HG03196 (cell line): ENCODE measurements at regions not wholly inside any gene's neighbourhood (a gene's known extent, or its start where the extent isn't known, plus 50 kb on each side); places are given as distances from the start of the nearest gene placed in this dataset.
"Not testable (repeated sequence)": the region's sequence is repeated elsewhere in the genome, so short reads cannot be mapped to it uniquely, and the experiment has no call there.

Experiments used
- ATAC-seq: cut with Tn5 transposase; IDR thresholded peaks from one replicate; pipeline ENCODE4 v1.9.1; 2021; ENCODE audit not compliant: unreplicated experiment

DNA sequence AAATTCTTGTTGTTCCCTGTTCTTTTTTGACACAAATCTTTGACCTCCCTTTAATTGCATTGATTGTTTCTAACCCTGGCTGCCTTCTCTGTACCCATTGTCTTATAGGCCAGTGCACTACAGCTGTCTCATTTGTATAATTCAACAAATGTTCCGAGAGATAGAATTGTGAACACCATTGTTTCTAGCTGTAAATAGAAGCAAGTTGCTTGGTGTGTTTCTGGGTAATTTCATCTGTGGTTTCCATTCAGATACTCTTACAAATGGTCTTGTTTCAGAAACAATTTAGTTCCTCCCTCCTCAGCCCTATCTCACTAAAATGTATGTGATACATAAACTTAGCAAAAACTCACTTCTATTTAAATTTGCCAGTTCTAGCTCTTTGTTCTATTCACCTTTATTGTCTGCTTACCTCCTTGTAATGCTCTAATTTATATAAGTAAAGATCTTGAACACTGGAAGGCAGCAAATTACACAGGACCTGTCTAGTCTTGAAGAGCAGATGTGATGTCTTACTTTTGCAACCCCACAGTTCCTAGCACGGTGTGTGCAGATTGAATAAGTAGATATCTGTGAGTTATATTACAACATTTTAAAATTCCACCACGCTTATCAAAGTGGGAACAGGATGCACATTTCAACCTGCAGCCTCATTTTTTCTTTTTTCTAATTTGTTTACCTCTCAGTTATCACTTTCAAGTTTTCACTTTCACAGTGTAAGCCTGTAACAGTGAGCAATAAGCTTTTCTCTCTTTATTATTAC lies 515.6 kb upstream of the ZP4 start:
- ATAC-seq: no peak

DNA sequence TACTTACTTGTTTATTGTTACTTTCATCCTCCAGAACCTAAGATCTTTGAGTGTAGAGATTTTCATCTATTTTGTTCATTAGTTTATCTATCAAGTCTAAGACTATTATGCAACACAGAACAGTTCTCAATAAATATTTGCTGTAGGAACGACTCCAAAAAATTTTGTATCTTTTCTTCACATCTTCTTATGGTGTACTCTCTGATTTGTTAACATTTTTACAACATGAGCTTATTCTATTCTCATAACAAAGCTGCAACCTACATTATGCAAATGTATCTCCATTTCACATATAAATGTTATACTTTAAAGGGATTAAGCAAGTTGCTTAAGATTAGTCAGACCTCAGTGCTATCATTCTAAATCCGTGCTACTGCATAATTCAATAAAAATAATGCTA lies 514.2 kb upstream of the ZP4 start:
- ATAC-seq: no peak

DNA sequence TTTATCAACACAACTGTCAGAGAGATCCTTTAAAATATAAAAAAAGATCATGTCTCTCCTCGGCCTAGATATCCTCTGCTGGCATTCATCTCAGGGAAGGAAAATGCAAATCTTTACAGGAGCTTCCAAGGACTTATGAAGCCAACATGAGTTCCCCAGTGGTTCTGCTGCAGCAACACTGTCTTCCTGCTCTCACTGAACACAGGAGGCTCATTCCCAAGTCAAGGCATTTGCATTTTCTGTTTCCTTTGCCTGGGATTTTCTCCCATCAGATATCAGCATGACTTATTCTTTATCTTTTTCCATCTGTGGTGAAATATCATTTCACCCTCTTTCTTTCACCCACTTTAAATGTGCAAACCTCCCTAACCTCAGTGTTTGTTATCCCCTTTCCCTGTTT lies 513.8 kb upstream of the ZP4 start:
- no peak for ATAC-seq

DNA sequence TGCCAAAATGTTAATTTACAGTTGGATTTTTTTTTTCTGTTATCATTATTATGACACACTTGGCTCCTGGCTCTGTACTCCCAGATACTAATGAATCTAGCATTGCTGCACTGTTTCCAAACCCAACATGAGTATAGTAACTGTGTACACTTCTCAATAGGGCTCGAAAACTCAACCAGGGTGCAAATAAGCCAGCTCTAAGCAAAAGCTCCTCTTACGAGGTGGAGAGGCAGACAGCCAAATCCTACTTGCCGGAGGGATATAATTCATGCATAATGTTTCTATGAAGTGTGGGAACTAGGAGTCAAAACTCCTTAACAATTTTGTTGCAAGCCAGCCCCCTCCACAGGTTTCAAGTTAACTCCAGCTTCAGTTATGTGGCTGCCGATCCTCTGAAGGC lies 510.4 kb upstream of the ZP4 start:
- no peak for ATAC-seq

DNA sequence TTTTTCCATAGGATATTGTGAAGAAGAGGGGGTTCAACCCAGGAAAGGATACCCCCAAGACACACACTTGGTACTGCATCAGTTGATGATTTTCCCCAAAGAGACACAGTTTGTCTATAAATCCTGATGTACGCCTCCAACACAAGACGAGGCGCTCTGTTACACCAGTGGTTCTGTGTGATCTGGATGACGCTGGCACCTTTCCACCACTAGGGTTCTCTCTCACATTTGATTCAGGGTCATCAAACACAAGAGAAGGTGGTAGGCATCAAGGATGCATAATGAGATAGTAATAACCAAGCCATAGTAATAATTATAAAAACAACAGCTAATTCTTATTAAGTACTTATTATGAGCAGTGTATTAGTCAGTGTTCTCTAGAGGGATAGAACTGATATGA lies 508.8 kb upstream of the ZP4 start:
- no peak for ATAC-seq

DNA sequence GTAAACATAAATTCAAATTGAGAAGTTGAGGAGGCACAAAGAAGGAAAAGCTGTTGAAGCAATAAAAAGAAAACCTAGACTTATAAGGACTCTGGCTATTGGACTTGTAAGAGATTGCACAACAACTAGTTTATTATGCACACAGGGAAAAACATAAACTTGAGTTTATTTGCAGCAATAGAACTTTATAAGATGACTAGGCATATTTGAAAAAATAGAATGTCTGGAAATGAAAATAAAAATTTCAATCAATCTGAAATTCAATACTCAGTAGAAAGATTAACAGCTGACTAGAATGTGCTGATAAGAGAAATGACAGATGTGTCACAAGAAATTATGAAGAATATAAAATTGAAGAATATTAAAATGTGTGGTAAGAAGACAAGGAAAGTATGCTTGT lies 505.4 kb upstream of the ZP4 start:
- no peak for ATAC-seq

DNA sequence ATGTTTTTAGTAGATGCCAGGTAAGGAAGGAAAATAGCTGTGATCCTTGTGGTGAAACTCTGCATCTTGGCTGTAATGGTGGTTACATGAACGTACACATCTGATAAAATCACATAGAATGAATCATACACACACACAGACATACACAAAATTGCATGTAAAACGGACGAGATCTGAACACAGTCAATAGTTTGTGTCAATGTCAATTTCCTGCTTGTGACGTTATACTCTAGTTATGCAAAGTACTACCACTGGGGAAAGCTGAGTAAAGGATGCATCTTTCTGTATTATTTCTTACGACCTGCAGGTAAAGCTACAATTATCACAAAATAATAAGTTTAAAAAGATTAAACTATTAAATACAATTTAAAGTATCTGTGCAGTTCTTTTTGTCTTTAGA lies 493.7 kb upstream of the ZP4 start:
- ATAC-seq: no peak

DNA sequence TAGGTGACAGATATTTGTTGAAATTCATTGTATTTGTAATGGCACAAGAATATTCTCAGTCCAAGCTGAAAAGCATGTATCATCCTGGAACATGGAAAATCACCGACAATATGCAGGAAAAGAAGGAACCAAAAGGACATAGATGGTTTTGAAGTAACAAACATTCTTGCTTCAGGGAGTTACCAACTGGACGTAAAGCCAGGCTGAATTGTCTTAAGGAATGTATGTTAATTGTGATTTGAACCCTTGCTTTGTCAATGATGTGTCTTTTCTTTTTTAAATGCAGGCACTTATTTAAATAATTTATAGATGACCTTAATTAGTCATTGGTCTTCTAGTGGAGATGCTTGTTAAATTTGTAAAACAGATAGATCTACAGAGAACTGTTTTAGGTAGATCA lies 489.4 kb upstream of the ZP4 start:
- no peak for ATAC-seq

DNA sequence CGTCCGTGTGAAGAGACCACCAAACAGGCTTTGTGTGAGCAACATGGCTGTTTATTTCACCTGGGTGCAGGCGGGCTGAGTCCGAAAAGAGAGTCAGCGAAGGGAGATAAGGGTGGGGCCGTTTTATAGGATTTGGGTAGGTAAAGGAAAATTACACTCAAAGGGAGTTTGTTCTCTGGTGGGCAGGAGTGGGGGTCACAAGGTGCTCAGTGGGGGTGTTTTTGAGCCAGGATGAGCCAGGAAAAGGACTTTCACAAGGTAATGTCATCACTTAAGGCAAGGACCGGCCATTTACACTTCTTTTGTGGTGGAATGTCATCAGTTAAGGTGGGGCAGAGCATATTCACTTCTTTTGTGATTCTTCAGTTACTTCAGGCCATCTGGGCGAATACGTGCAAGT lies 488.7 kb upstream of the ZP4 start:
- not testable (repeated sequence) for ATAC-seq

DNA sequence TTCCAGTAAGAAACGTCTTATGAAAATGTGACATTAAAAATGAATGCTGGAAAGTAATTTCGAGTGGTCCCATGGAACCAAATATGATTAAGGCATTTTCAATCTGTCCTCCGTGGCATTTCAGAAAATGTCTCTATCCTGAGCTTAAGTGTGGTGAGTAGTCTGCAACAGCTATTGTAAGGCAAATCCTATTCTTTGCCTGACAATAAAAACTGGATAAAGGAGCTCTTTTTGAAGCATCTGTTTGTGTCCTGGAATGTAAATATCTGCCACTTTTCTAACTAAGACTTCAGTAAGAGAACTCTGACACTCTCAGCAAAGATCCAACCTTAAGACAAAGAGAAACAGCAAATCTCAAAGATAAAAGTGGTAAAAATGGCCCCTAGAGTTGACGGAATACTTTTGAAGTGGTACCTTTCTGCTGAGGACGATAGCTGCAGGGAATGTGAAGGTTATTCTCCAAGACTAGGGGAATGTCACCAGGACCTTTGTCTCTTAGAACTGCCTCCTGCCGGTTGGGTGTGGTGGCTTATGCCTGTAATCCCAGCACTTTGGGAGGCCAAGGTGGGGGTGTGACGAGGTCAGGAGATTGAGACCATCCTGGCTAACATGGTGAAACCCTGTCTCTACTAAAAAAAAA lies 486.7 kb upstream of the ZP4 start:
- ATAC-seq: no peak

DNA sequence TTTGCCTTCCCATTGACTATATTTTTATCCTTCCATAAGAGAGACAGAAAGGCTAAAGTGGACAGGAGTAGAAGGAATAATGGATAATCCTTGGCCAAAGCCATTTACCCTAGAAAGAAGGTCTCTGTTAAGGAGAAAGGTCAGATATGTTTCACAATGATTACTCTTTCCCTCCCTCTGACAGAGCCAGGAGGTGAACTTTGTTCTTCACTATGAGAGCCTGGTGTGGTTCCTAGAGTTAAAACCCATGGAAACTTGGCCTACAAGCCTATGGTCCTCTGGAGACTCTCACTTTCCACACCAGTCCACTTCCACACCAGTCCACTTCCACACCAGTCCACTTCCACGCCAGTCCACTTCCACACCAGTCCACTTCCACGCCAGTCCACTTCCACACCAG lies 479.9 kb upstream of the ZP4 start:
- no peak for ATAC-seq

DNA sequence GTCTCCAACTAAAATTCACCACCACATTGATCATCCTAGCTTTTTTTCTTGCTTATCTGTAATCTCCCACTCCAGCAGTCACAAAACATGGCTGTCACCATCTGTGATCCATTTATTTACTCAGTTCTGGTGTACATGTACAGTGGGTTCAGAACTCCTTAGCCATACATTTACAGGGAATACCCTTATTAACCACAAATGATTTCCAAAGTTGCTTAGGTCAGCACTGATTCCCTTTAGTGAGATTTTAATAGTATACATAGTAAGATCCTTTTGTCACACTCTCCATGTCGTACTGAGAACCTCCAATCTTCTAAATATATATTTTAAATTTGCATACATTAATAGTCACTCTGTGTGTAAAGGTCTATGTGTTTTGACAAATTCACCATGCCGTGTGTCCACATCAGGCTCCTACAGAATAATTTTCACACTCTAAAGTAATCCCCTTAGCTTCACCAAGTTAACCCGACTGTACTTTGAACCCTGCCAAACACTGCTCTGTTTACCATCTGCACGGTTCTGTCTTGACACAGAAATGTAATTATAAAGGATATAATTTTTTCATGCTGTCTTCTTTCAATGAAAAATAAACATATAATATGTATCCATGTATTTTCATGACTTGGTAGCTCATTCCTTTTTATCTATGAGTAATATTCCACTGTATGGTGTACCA lies 473.6 kb upstream of the ZP4 start:
- ATAC-seq: no peak

DNA sequence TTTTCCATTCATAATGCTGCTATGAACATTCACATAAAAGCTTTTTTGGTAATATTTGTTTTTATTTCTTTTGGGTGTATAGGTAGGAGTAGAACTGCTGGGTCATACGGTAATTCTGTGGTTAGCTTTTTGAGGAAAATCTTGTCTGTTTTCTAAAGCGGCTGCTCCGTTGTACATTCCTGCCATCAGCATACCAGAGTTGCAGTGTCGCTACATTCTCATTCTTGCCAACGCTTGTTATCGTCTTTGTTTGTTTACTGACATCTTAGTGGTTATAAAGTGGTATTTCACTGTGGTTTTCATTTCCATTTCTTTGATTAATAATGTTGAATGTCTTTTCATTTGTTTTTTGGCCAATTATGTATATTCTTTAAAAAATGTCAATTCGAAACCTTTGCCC lies 469.8 kb upstream of the ZP4 start:
- no peak for ATAC-seq

DNA sequence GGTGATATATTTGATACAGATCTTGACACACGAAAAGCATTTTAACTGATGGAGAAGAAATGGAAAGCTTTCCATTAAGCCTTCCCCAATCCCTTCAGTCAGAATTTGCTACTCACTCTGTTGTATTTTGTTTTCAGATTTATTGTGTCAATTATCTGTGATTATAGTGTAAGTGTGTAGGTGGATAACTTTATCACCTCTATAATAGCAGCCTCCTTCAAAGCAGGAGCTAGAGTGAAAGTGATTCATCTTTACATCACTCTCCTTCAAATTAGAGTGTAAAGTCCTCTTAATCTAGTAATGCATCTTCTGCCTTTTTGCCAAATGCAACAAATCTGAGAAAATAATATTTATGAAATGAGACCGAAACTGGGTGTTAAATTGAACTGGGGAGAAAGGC lies 459.7 kb upstream of the ZP4 start:
- no peak for ATAC-seq

DNA sequence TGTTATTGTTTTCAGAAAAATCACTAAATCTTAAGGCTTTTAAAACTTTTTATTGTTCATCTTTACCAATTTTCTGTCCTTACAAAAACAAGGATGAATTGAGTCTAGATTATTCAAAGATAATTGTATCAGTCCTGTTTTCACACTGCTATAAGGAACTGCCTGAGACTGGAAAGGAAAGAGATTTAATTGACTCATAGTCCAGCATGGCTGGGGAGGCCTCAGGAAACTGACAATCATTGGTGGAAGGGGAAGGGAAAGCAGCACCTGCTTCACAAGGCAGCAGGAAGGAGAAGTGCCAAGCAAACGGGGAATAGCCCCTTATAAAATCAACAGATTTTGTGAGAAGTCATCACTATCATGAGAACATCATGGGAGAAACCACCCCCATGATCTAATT lies 455.6 kb upstream of the ZP4 start:
- no peak for ATAC-seq

DNA sequence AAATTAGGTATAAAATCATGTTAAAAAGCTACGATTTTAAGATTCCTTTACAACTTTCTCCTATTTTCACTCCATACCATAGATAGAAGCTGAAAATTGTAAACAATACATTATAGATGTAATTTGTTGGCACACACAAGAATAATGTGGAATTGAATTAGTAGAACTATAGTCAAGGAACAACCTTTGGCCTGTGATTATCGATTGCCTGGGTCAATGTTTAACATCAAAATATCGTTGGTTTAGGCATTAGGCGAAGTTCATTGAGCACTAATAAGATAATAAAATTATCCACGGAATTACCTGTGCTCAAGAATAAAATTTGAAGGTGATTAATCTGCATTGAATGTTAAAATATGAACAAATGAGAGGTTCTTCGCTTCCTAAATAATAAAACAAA lies 455.1 kb upstream of the ZP4 start:
- ATAC-seq: no peak

DNA sequence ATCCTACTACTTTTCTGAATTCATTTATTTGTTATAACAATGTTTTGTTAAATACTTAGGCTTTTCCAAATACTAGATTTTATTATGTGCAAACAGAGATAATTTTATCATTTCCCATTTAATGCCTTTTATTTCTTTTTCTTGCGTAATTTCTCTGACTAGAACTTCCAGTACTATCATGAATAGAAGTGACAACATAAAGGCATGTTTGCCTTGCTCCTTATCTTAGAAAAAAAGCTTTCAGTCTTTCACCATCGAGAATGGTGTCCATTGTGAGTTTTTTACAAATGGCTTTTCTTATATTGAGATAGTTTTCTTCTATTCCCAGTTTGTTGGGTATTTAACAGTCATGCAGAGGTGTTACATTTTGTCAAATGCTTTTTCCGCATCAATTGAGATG lies 453.1 kb upstream of the ZP4 start:
- ATAC-seq: no peak

DNA sequence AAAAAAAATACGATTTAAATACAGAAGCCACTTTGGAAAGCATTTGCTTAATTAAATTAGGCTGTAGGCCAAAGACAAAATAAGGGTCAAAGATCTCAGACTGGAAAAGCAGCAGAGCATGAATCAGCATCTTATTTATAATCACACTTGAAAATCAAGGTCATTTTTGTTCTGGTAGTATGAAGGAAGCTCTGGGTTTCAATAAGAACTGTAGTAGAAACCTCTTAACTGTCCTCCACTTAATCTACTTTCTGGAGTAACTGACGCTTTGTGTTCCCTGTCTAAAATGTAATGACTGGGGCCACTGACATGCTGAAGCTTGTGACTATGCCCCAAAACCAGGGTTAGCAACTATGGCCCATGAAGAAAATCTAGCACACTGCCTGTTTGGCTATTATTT lies 450.7 kb upstream of the ZP4 start:
- ATAC-seq: no peak

DNA sequence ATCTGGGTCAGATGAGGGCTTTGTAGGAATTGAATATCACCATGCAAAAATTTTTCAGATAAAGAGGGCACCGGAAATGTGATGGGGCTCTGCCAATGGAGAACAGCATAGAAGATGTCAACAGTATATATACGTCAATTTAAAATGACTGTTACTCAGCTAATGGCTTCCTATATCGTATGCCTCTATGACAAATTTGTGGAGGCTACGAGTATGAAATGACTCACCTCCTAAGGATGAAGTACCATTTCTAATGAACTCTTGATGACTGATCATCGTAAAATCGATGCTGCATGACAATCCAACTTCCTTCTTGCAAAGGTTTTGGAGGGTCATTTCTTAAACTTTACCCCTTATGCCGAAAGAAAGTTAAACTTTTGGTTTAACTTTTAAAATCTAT lies 450.3 kb upstream of the ZP4 start:
- ATAC-seq: no peak

DNA sequence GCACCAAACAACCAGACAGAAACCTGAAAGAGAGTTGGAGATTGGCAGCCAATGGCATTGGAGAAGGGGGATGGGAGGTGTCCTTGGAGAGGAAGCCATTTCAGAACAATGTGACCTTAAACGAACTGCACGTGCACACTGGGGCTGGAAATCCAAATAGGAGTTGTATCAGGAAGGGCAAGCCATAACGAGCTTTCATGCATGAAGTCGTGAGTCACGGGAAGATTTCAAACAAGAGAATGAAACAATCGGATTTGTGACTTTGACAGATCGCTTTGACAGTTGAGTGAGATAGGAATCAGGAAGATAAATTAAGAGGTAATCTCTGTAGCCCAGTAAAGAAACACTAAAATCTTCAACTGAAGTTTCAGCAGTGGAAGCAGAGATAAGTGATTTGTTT lies 445.8 kb upstream of the ZP4 start:
- no peak for ATAC-seq

DNA sequence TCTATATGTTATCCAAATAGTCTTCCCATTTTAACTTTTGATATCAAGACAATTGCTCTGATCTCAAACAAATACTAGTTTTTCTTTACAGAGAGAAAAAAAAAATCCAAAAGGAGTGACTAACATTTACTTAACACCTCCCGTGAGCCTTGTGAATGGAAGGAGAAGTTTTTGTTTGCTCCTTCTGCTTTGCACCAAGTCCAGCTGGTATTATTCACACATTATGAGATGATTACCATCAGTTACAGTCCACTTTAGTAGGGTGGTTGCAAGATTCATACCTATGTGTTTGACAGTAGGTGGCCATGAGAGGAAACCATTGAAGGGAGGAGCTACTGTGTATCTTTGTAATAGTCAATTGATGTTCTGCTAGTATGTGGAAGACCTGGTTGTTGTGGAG lies 443.4 kb upstream of the ZP4 start:
- ATAC-seq: no peak

DNA sequence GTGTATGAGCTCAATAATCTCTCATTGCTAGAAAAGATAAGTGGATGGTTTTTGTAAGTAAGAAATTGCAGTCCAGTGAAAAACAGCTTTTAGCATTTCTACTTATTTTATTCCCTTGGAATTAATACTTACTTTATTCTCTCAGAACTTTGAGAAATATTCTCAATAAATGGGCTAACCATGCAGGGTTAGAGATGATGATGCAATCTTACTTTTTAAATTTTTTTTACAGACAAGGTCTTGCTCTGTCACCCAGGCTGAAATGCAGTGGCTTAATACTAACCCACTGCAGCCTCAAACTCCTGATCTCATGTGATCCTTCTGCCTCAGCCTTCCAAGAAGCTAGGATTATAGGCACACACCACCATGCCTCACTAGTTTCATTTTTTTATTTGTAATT lies 440.8 kb upstream of the ZP4 start:
- no peak for ATAC-seq

DNA sequence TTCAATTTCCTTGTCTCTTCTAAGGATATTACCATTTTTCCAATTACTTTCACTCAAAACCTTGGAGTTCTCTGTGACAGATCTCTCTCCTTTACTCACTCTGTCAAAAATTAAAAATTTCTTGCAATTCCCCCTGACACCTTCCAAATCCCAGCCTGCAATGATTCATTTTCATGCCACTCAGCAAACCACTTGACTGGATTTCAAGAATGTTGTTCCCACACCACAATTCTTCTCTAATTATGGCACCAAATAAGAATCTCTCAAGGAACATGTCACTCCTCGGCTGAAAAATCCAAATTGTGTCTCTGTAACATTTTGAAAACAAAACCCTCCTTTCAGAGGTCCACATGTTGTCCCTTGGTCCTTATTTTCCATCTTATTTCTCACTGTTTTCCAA lies 438.9 kb upstream of the ZP4 start:
- ATAC-seq: no peak
